Pancreas (tissue), 10 donors: ENCODE measurements at regions not wholly inside any gene's neighbourhood (a gene's known extent, or its start where the extent isn't known, plus 50 kb on each side); places are given as distances from the start of the nearest gene placed in this dataset.

Source experiments
- ATAC-seq, 4 donors: fragments of 200-7000 bp; cut with Tn5 transposase; one replicate each; pipeline versions ENCODE4 v1.8.0 to v1.9.1; 2020; ENCODE audit warnings: mild to moderate bottlenecking in 4 of 4, moderate library complexity in 4 of 4
- DNase-seq, 6 donors: peaks; one replicate each; pipeline ENCODE4 v3.0.0-alpha.2; 2020
- FAIRE-seq: peaks from 2 replicates; lab custom pipeline; 2012; peaks lifted over from hg19 to GRCh38; lab: Jason Lieb, UNC
- H3K27ac ChIP-seq, 4 donors: fragments of 200-600 bp; sonication (generic); 1 replicate in 3 of 4; 2 replicates in 1 of 4; pipeline versions ENCODE4 v1.5.0 to v1.8.0; 2020
- H3K27me3 ChIP-seq, 4 donors: fragments of 200-600 bp; one replicate each; pipeline ENCODE4 v1.8.0; 2021
- H3K36me3 ChIP-seq, 3 donors: fragments of 200-600 bp; sonication (generic) in 1 of 3; one replicate each; pipeline versions ENCODE4 v1.5.0 to v1.8.0; 2020 to 2021
- H3K4me1 ChIP-seq, 3 donors: fragments of 200-600 bp; one replicate each; pipeline ENCODE4 v1.8.0; 2021
- H3K4me3 ChIP-seq, 4 donors: fragments of 200-600 bp; sonication (generic) in 2 of 4; one replicate each; pipeline versions ENCODE4 v1.5.0 to v1.8.0; 2020 to 2021
- H3K9me3 ChIP-seq, 4 donors: fragments of 200-600 bp; one replicate each; pipeline ENCODE4 v1.8.0; 2021
- WGBS, 2 donors: extraction: QIAGEN DNeasy Blood & Tissue Kit; methylation state at CpG; one replicate each; pipeline ENCODE4 v1.1.7; 2013; 5-methylcytosine and 5-hydroxymethylcytosine counted together
- intact Hi-C, 3 donors: fragments of 100-400 bp; cut with DNase I; formaldehyde crosslinking; loops; one replicate each; pipeline versions ENCODE4 v1.11.1 to v1.14.2; 2022
- TF ChIP-seq, protein P1 (sequence below), 4 donors: fragments of 200-600 bp; sonication (generic) in 3 of 4; IDR thresholded peaks; one replicate each; pipeline versions ENCODE4 v1.5.0 to v1.8.0; 2021; ENCODE audit warnings: antibody characterized with exemption in 4 of 4
- donor health status: healthy with polysubstance abuse.
- donor health status: DM: no; HTN: no; CAD: no; lungs with moderate emphysema.
- donor health status: DM: no; HTN: no; CAD: no.
- donor health status: control.
- donor health status: control.
- donor health status: Bipolar disorder and iron deficiency.
- donor health status: DM: yes; HTN: yes; CAD: no.
- donor health status: DM: no; HTN: no; CAD: no.
- donor health status: DM: no; HTN: no; CAD: no.
- donor health status: DM: yes; HTN: yes; CAD: no.

DNA sequence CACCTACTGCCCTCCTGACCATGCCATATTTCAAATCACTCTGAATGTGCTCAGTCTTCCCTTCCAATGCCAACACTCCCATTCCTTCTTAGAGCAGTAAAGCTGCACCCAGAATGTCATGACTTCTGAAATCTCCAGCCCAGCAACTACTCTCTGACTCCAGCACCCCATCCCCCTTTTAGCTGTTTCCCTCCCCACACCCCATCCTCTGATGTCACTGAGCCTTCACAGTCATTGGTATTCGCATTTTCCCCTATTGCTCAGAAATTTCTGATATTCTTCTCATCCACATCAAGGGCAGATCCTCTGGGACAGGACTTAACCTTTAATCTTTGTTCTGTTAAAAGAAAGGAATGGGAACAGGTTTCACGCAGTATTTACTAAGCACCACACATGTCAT, 67.1 kb upstream of the SLC4A11 start:
- no peak overlapping the region for H3K27ac ChIP-seq
- TF ChIP-seq, protein P1, sequence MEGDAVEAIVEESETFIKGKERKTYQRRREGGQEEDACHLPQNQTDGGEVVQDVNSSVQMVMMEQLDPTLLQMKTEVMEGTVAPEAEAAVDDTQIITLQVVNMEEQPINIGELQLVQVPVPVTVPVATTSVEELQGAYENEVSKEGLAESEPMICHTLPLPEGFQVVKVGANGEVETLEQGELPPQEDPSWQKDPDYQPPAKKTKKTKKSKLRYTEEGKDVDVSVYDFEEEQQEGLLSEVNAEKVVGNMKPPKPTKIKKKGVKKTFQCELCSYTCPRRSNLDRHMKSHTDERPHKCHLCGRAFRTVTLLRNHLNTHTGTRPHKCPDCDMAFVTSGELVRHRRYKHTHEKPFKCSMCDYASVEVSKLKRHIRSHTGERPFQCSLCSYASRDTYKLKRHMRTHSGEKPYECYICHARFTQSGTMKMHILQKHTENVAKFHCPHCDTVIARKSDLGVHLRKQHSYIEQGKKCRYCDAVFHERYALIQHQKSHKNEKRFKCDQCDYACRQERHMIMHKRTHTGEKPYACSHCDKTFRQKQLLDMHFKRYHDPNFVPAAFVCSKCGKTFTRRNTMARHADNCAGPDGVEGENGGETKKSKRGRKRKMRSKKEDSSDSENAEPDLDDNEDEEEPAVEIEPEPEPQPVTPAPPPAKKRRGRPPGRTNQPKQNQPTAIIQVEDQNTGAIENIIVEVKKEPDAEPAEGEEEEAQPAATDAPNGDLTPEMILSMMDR (IDR thresholded peaks at IDR 0.05) = no peak
- FAIRE-seq (no peak), DNase-seq (no peak), ATAC-seq (no peak)
- H3K9me3 ChIP-seq = no peaks in the 10 kb centered on the region
- no peaks in the 10 kb centered on the region for H3K27me3 ChIP-seq
- peaks cover 0 to 25% (median 0%) of the 10 kb centered on the region in 3 donors for H3K36me3 ChIP-seq
- no peaks in the 10 kb centered on the region for H3K4me1 ChIP-seq
- H3K4me3 ChIP-seq = no peak overlapping the region
- WGBS, 2 donors = 93 to 95% methylated on average over 2 of the region's 2 CpGs
- intact Hi-C loops = no loop called here

DNA sequence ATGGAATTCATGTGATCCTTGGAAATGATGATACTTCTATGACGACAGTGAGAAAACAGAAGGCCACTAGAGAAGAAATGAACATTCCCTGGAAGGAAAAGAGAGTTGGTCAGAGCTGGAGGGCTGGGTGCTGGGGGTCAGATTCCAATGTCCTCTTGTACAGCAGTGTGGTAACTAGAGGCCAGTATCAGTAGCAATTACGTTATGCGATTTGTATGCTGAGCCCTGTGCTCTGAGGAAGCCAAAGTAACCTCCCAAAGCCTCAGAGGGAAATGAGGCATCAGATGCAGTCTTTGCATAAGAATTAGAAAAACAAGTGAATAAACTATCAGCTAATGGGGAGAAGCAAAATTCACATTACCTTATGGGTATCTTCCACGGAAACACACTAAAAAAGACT, 65.5 kb upstream of the SLC4A11 start:
- DNase-seq = no peak

DNA sequence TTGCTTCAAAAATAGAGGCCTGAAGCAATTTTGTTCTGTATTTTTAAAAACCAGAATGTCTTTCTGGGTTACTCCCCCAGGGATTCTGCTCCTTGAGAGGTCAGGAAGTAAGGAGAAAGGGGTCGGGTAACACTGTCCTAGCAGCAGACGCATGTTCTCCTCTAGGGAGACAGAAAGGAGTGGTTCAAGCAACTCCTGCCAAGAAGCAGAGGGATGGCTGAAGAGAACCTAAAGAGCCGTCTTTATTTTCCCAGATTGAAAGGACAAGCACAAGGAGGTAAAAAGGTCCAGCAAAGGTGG, 58.0 kb upstream of the SLC4A11 start:
- Histone ChIP-seq H3K4me1 (no peaks in the 10 kb centered on the region), H3K4me3 (no peak overlapping the region), H3K9me3 (no peaks in the 10 kb centered on the region), H3K27me3 (no peaks in the 10 kb centered on the region), H3K27ac (no peak overlapping the region), H3K36me3 (peaks cover 2 to 9% (median 5%) of the 10 kb centered on the region in 3 donors)
- ATAC-seq (no peak), FAIRE-seq (no peak), DNase-seq (no peak)
- intact Hi-C loops = no loop called here
- WGBS, 2 donors = 86 to 91% methylated on average over 3 of the region's 3 CpGs
- TF ChIP-seq, protein P1 (IDR thresholded peaks at IDR 0.05) = no peak

More for the DNA sequence above, 65.5 kb upstream of the SLC4A11 start:
- H3K27me3 ChIP-seq = no peaks in the 10 kb centered on the region
- TF ChIP-seq, protein P1 (IDR thresholded peaks at IDR 0.05) = no peak
- FAIRE-seq (no peak), ATAC-seq (no peak)
- no peaks in the 10 kb centered on the region for H3K4me1 ChIP-seq
- intact Hi-C loops = no loop called here
- no peaks in the 10 kb centered on the region for H3K9me3 ChIP-seq
- H3K36me3 ChIP-seq = peaks cover 0 to 25% (median 1%) of the 10 kb centered on the region in 3 donors
- no peak overlapping the region for H3K27ac ChIP-seq
- H3K4me3 ChIP-seq = no peak overlapping the region
- WGBS, 2 donors = 92 to 93% methylated on average over 4 of the region's 4 CpGs

DNA sequence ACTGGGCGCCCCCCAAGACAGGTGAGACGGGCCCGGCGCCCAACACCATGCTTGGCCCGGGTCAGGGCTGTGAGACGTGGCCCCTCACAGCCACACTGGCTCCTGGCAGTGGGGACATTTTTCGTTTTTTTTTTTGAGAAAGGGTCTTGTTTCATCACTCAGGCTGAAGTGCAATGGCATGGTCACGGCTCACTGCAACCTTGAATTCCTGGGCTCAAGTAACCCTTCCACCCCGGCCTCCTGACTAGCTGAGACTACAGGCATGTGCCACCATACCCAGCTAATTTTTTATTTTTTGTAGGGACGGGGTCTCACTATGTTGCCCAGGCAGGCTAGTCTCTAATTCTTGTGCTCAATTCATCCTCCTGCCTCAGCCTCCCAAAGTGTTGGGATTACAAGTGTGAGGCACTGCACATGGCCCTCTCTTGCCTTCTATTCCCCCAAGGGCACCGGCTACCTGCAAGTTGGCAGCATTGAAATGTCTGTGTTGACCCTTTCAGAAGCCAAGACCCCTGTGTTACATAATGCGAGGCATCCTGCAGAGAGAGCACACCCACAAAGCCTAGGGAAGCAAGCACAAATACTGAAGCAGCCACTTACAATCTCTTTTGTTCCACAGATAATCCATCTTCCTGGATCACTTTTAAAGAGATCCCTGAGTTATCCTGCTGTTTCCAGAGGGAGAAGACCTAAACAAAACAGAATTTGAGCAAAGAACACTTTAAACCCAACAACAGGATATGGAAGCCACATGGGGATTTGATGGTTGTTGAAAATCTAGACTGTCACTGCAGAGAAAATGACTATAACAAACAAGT, 57.5 kb upstream of the SLC4A11 start:
- DNase-seq (no peak), FAIRE-seq (no peak), ATAC-seq (no peak)
- no peak overlapping the region for H3K4me3 ChIP-seq
- no peaks in the 10 kb centered on the region for H3K9me3 ChIP-seq
- intact Hi-C loops = no loop called here
- H3K4me1 ChIP-seq = no peaks in the 10 kb centered on the region
- TF ChIP-seq, protein P1 (IDR thresholded peaks at IDR 0.05) = no peak
- H3K36me3 ChIP-seq = peaks cover 2 to 9% (median 5%) of the 10 kb centered on the region in 3 donors
- H3K27ac ChIP-seq = no peak overlapping the region
- no peaks in the 10 kb centered on the region for H3K27me3 ChIP-seq
- WGBS, 2 donors = 90 to 93% methylated on average over 12 of the region's 12 CpGs
